Astrocyte (in vitro differentiated cells and primary cell): ENCODE measurements at regions not wholly inside any gene's neighbourhood (a gene's known extent, or its start where the extent isn't known, plus 50 kb on each side); places are given as distances from the start of the nearest gene placed in this dataset.

ENCODE experiments used
- DNase-seq: peaks from one replicate; pipeline ENCODE4 v3.0.0-alpha.2; 2010; ENCODE audit warnings: low read depth
- FAIRE-seq: peaks from 2 replicates; lab custom pipeline; 2011; peaks lifted over from hg19 to GRCh38; lab: Jason Lieb, UNC
- H2AFZ ChIP-seq: 2 replicates; pipeline ENCODE4 v1.6.0; 2012; ENCODE audit warnings: low read depth, low read length, inconsistent platforms
- H3K27ac ChIP-seq: 2 replicates; pipeline ENCODE4 v1.5.1; 2011; ENCODE audit warnings: low read depth, low read length, inconsistent platforms
- H3K27me3 ChIP-seq: 2 replicates; pipeline ENCODE4 v1.6.0; 2011; ENCODE audit warnings: low read length, inconsistent platforms; ENCODE audit not compliant: insufficient read depth
- H3K36me3 ChIP-seq: 2 replicates; pipeline ENCODE4 v1.5.1; 2011; ENCODE audit warnings: low read length, inconsistent platforms; ENCODE audit not compliant: insufficient read depth
- H3K4me1 ChIP-seq: 2 replicates; pipeline ENCODE4 v1.5.1; 2011; ENCODE audit warnings: low read length, inconsistent platforms; ENCODE audit not compliant: insufficient read depth
- H3K4me2 ChIP-seq: 2 replicates; pipeline ENCODE4 v1.6.0; 2012; ENCODE audit warnings: low read length, inconsistent platforms
- H3K4me3 ChIP-seq: 2 replicates; pipeline ENCODE4 v1.5.1; 2011; ENCODE audit warnings: low read depth, mild to moderate bottlenecking, low read length, inconsistent platforms; ENCODE audit not compliant: insufficient read depth
- H3K79me2 ChIP-seq: 2 replicates; pipeline ENCODE4 v1.6.0; 2012; ENCODE audit warnings: mild to moderate bottlenecking, low read length, inconsistent platforms; ENCODE audit not compliant: insufficient read depth
- H3K9ac ChIP-seq: 2 replicates; pipeline ENCODE4 v1.6.0; 2012; ENCODE audit warnings: mild to moderate bottlenecking, low read length, inconsistent platforms
- H3K9me3 ChIP-seq: 2 replicates; pipeline ENCODE4 v1.5.1; 2012; ENCODE audit warnings: low read depth, mild to moderate bottlenecking, low read length, inconsistent platforms; ENCODE audit not compliant: insufficient read depth
- H4K20me1 ChIP-seq: 2 replicates; pipeline ENCODE4 v1.6.0; 2012; ENCODE audit warnings: low read length, inconsistent platforms; ENCODE audit not compliant: insufficient read depth
- H3K27ac Mint-ChIP-seq: one replicate; pipeline ENCODE4 v1.8.0; 2021; ENCODE audit warnings: mild to moderate bottlenecking, mixed read lengths; ENCODE audit not compliant: unreplicated experiment
- H3K27me3 Mint-ChIP-seq: one replicate; pipeline ENCODE4 v1.8.0; 2021; ENCODE audit warnings: low read depth, mixed read lengths; ENCODE audit not compliant: unreplicated experiment
- H3K36me3 Mint-ChIP-seq: one replicate; pipeline ENCODE4 v1.8.0; 2021; ENCODE audit warnings: low read depth, mixed read lengths; ENCODE audit not compliant: unreplicated experiment
- H3K4me1 Mint-ChIP-seq: one replicate; pipeline ENCODE4 v1.8.0; 2021; ENCODE audit warnings: low read depth, mixed read lengths; ENCODE audit not compliant: unreplicated experiment
- H3K4me3 Mint-ChIP-seq: one replicate; pipeline ENCODE4 v1.8.0; 2021; ENCODE audit warnings: mild to moderate bottlenecking, moderate library complexity, mixed read lengths; ENCODE audit not compliant: unreplicated experiment
- H3K9me3 Mint-ChIP-seq: one replicate; pipeline ENCODE4 v1.8.0; 2021; ENCODE audit warnings: mild to moderate bottlenecking, mixed read lengths; ENCODE audit not compliant: unreplicated experiment
- EZH2 ChIP-seq: IDR thresholded peaks from 2 replicates; pipeline ENCODE4 v1.6.1; 2012; ENCODE audit warnings: mild to moderate bottlenecking, low read length, inconsistent platforms; ENCODE audit not compliant: insufficient read depth
- TF ChIP-seq, protein P1 (sequence below): IDR thresholded peaks from 2 replicates; pipeline ENCODE4 v1.5.1; 2011; ENCODE audit warnings: low read depth, mild to moderate bottlenecking, inconsistent platforms, low read length, moderate library complexity; ENCODE audit not compliant: insufficient read depth

DNA sequence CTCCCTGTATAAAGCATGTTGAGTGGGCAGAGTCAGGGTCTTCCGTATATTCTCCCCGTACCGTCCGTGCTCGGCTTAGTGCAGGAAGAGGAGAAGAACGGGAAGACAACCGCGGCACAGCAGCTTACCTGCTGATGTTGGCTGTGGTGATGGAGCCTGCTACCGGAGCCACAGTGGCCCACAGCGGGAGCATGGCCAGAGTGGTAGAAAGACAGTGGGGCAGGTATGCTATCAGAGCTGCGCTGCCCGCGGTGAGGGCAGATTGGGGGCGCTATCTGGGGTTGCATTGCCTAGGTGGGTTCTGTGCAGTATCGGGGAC is 120.7 kb upstream of the VPREB1 start:
- peaks cover 12% of the 10 kb centered on the region for H3K27me3 Mint-ChIP-seq
- H3K4me1 Mint-ChIP-seq, result no peaks in the 10 kb centered on the region

GRCh38 chr22:22123118-22123959 is 121.2 kb upstream of the VPREB1 start:
- Mint-ChIP-seq H3K9me3 (no peaks in the 10 kb centered on the region), H3K27ac (no peak overlapping the region), H3K36me3 (no peaks in the 10 kb centered on the region), H3K27me3 (peaks cover 14% of the 10 kb centered on the region), H3K4me3 (no peak overlapping the region), H3K4me1 (no peaks in the 10 kb centered on the region)
- H3K4me2 ChIP-seq, result no peak overlapping the region
- no peak for TF ChIP-seq EZH2
- TF ChIP-seq, protein P1, sequence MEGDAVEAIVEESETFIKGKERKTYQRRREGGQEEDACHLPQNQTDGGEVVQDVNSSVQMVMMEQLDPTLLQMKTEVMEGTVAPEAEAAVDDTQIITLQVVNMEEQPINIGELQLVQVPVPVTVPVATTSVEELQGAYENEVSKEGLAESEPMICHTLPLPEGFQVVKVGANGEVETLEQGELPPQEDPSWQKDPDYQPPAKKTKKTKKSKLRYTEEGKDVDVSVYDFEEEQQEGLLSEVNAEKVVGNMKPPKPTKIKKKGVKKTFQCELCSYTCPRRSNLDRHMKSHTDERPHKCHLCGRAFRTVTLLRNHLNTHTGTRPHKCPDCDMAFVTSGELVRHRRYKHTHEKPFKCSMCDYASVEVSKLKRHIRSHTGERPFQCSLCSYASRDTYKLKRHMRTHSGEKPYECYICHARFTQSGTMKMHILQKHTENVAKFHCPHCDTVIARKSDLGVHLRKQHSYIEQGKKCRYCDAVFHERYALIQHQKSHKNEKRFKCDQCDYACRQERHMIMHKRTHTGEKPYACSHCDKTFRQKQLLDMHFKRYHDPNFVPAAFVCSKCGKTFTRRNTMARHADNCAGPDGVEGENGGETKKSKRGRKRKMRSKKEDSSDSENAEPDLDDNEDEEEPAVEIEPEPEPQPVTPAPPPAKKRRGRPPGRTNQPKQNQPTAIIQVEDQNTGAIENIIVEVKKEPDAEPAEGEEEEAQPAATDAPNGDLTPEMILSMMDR, result no peak
- no peaks in the 10 kb centered on the region for H3K36me3 ChIP-seq
- H3K79me2 ChIP-seq, result no peaks in the 10 kb centered on the region
- H3K27ac ChIP-seq, result no peak overlapping the region
- FAIRE-seq (no peak), DNase-seq (no peak)
- H4K20me1 ChIP-seq, result no peaks in the 10 kb centered on the region
- H3K4me1 ChIP-seq, result no peaks in the 10 kb centered on the region
- no peak overlapping the region for H3K4me3 ChIP-seq
- H3K27me3 ChIP-seq, result peaks cover 7% of the 10 kb centered on the region
- no peak overlapping the region for H3K9ac ChIP-seq
- H2AFZ ChIP-seq, result no peak overlapping the region
- no peaks in the 10 kb centered on the region for H3K9me3 ChIP-seq

More for the DNA sequence above, 120.7 kb upstream of the VPREB1 start:
- H3K9me3 Mint-ChIP-seq, result no peaks in the 10 kb centered on the region
- no peaks in the 10 kb centered on the region for H3K36me3 ChIP-seq
- H3K9me3 ChIP-seq, result no peaks in the 10 kb centered on the region
- H3K36me3 Mint-ChIP-seq, result no peaks in the 10 kb centered on the region
- no peak for FAIRE-seq
- no peak overlapping the region for H3K4me3 Mint-ChIP-seq
- peaks cover 5% of the 10 kb centered on the region for H3K27me3 ChIP-seq
- H3K27ac Mint-ChIP-seq, result no peak overlapping the region
- no peak overlapping the region for H3K27ac ChIP-seq
- no peaks in the 10 kb centered on the region for H3K4me1 ChIP-seq
- TF ChIP-seq, protein P1, result no peak
- TF ChIP-seq EZH2, result no peak
- no peak overlapping the region for H3K4me3 ChIP-seq
- no peak for DNase-seq
- no peaks in the 10 kb centered on the region for H4K20me1 ChIP-seq
- no peaks in the 10 kb centered on the region for H3K79me2 ChIP-seq
- no peak overlapping the region for H3K4me2 ChIP-seq
- no peak overlapping the region for H2AFZ ChIP-seq
- H3K9ac ChIP-seq, result no peak overlapping the region

GRCh38 chr22:22122348-22123117 is 122.1 kb upstream of the VPREB1 start:
- TF ChIP-seq EZH2, result no peak
- TF ChIP-seq, protein P1, result no peak
- no peak overlapping the region for H3K4me3 Mint-ChIP-seq
- H4K20me1 ChIP-seq, result no peaks in the 10 kb centered on the region
- no peak overlapping the region for H3K4me3 ChIP-seq
- no peaks in the 10 kb centered on the region for H3K4me1 Mint-ChIP-seq
- H3K9me3 Mint-ChIP-seq, result no peaks in the 10 kb centered on the region
- H3K36me3 ChIP-seq, result no peaks in the 10 kb centered on the region
- H3K9ac ChIP-seq, result no peak overlapping the region
- FAIRE-seq (no peak), DNase-seq (no peak)
- H3K36me3 Mint-ChIP-seq, result no peaks in the 10 kb centered on the region
- no peak overlapping the region for H3K4me2 ChIP-seq
- no peak overlapping the region for H3K27ac Mint-ChIP-seq
- no peak overlapping the region for H3K27ac ChIP-seq
- no peak overlapping the region for H2AFZ ChIP-seq
- H3K4me1 ChIP-seq, result no peaks in the 10 kb centered on the region
- H3K9me3 ChIP-seq, result no peaks in the 10 kb centered on the region
- H3K79me2 ChIP-seq, result no peaks in the 10 kb centered on the region
- H3K27me3 ChIP-seq, result peaks cover 7% of the 10 kb centered on the region
- peaks cover 16% of the 10 kb centered on the region for H3K27me3 Mint-ChIP-seq
